Activated CD4-positive, CD25-positive, alpha-beta regulatory T cell treated with anti-CD3 and anti-CD28 coated beads, Interleukin-2, amount 50 U/mL, for 72 hours (primary cell): ENCODE measurements at regions not wholly inside any gene's neighbourhood (a gene's known extent, or its start where the extent isn't known, plus 50 kb on each side); places are given as distances from the start of the nearest gene placed in this dataset.
"Not testable (repeated sequence)": the region's sequence is repeated elsewhere in the genome, so short reads cannot be mapped to it uniquely, and the experiment has no call there.

Source experiments
- DNase-seq: peaks from one replicate; pipeline ENCODE4 v3.0.0; 2021

- DNase-seq: no peak
Measured at GRCh38 chr1:168490306-168490705, 53.5 kb downstream of the XCL2 start.

GRCh38 chr1:168488138-168488537 lies 55.7 kb downstream of the XCL2 start:
- DNase-seq: no peak

DNA sequence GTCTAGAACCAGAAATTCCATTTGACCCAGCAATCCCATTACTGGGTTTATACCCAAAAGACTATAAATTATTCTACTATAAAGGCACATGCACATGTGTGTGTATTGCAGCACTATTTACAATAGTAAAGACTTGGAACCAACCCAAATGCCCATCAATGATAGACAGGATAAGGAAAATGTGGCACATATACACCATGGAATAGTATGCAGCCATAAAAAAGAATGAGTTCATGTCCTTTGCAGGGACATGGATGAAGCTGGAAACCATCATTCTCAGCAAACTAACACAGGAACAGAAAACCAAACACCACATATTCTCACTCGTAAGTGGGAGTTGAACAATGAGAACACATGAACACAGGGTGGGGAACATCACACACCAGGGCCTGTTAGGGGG lies 57.0 kb downstream of the XCL2 start:
- not testable (repeated sequence) for DNase-seq

GRCh38 chr1:168485048-168485447 lies 58.7 kb downstream of the XCL2 start:
- no peak for DNase-seq

DNA sequence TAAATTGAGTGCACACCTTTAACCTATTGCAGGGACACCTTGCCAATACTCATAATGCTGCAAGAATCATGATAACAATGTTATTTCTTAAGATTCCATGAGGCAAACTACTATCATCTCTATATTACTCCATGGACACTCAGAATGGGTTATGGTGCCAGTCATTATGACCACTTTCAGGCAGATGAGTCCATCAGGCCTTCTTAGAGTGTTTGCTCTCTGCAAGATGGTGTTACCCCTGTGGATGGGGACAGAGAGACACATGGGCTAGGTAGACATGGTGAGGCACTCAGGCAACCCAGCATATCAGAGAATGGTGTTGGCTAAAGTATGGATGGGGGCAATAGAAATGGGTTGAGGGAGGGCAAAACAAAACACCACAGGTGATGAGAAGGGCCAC lies 59.7 kb downstream of the XCL2 start:
- DNase-seq: no peak

DNA sequence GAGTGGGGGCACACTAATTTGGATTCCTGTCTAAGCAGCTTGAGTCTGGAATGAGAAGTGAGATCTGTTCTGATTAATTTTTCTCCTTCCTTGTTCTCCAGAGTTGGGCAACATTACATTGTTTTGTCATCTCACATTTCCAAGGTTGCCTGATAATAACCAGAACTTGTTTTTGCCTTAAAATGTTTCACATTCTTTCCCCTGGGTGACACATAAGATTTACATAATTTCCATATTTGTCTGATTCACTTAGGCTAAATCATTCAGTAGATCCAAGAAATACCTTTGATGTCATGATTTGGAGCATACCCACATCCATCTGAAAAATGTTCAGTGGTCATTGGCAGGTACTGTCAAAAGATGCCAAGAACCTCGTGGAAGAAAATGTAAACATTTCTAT lies 60.3 kb downstream of the XCL2 start:
- no peak for DNase-seq

- DNase-seq: no peak
Measured at GRCh38 chr1:168482106-168482505, 61.7 kb downstream of the XCL2 start.

DNA sequence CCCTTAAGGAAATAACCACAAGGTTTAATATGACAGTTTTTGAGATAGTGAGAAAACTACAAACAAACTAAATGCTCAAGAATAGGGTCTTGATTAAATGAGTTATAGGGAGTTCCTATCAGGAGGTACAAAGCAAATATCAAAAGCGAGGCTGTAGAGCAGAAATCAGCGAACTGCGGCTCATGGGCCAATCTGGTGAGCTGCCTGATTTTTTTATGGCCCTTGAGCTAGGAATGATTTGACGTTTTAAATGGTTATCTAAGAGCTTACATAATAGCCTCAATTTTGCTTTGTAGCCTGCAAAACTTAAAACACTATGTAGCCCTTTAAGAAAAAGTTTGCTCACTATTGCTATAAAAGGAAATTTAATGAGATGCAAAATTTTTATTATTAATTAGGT lies 62.2 kb downstream of the XCL2 start:
- DNase-seq: no peak

DNA sequence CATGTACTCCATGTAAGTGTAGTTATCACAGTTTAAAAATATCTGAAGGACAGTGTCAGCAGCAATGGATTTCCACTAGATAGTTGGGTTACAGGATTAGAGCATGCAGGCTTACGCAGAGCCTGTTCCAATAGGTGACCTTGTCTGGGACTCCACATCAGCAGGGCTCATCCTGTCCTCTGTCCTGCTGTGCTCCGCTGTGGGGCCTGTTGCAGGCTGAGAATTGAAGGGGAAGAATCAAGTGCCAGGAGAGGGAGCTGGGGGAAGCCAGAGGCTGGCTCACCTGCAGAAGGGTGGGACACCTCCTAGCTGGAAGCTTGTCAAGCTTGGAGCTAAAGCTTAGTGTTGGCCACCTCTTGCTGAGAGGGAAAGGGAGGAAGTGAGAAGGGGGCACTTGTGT lies 62.8 kb downstream of the XCL2 start:
- DNase-seq: no peak

GRCh38 chr1:168477792-168478191 lies 66.0 kb downstream of the XCL2 start:
- no peak for DNase-seq

- DNase-seq: no peak
Measured at GRCh38 chr1:168476588-168477385, 67.0 kb downstream of the XCL2 start.

DNA sequence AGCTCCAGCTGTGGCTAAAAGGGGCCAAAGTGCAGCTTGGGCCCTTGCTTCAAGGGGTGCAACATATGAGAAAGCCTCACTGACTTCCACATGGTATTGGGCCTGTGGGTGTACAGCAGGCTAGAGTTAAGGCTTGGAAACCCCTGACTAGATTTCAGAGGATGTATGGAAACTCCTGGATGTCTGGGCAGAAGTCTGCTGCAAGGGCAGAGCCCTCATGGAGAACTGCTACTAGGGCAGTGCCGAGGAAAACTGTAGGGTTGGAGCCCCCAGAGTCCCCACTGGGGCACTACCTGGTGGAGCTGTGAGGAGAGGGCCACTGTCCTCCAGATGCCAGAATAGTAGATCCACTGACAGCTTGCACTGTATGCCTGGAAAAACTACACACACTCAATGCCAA lies 69.5 kb downstream of the XCL2 start:
- no peak for DNase-seq

GRCh38 chr1:168473126-168473525 lies 70.7 kb downstream of the XCL2 start:
- DNase-seq: no peak

GRCh38 chr1:168472223-168472622 lies 71.6 kb downstream of the XCL2 start:
- no peak for DNase-seq

- no peak for DNase-seq
Measured at GRCh38 chr1:168470901-168471431, 72.8 kb downstream of the XCL2 start.

DNA sequence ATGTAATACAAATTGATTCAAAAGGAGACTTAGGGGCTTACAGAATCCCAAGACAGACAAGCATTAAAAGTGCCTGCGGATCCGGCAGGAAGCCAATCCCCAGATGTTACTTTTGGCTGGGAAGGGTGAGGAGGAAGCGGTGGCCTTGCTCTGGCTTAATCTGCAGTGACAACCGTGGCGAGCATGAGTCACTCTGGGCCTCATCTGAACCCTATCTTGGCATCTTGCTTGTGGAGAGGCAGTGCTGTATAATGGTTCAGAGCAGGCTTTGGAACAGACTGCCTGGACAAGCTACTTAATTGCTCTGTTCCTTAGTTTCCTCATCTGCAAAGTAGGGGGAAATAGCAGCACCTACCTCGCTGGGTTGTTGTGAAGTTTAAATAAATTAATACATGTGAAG lies 74.1 kb downstream of the XCL2 start:
- no peak for DNase-seq

GRCh38 chr1:168468822-168469221 lies 75.0 kb downstream of the XCL2 start:
- no peak for DNase-seq

GRCh38 chr1:168468042-168468809 lies 75.6 kb downstream of the XCL2 start:
- no peak for DNase-seq

DNA sequence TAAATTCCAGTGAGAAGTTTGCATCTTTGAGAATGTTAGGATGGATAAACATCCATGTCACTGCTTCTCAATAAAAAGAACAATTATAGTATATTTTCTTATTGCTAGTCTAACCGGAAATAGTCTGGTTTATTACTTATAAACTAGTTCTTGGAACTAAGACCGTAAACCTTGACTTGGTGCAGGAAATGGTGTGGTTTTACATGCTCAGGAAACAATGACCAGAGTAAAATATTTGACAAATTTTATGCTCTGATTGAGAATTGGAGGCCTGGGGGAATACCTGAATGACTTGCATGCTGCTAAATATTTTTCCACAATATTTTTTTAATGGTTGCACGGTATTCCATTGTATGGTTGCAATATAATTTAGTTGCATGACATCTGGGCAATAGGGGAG lies 76.3 kb downstream of the XCL2 start:
- no peak for DNase-seq

GRCh38 chr1:168466714-168467131 lies 77.1 kb downstream of the XCL2 start:
- no peak for DNase-seq

DNA sequence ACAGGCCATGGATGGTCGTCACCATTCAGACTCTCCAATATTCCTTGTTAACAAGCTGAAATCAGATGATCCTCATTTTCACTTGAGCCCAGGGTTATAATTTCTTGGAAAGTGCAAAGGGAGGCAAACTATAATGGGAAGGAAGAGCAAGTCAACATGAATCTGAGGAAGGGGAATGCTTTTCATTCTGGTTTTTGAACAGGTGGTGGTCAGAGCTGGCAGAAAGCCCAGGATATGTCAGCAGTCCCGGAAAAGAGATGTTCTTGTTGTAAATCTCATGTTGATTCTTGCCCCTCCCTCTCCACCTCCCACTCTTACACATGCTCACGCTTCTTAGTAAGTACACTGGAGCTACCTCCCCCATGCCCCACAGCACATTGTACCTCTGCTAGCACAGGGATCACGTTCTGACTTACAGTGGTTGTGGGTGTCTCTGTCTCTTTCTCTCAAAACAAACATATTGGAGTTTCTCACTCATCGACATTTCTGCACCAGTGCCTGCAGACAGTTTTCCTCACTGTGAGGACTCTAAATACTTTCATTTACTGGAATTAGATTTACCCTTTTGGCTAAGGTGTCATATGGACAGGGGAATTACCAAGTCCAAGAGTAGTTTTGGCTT lies 77.6 kb downstream of the XCL2 start:
- DNase-seq: no peak

GRCh38 chr1:168461108-168461507 lies 82.7 kb downstream of the XCL2 start:
- not testable (repeated sequence) for DNase-seq

DNA sequence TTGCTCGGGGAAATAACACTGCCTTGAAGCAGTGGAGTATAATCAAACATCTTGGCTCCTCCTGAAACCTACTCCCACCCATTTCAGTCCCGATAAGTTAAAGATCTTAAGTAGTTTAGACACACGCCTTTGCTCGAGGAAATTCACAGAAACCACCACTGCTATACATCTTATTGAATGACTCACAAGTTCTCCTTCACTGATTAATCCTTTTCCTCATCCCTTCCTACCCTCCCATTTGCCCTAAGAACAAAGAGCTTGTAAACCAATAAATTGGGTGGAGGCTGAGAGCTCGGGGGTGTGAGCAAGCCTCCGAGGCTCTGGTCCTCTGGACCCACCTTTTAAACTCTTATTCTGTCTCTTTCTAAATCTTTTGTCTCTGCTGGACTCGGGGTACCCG lies 86.5 kb downstream of the XCL2 start:
- not testable (repeated sequence) for DNase-seq

GRCh38 chr1:168455764-168456163 lies 88.0 kb downstream of the XCL2 start:
- DNase-seq: no peak
